NT2/D1 (cell line): ENCODE measurements at regions not wholly inside any gene's neighbourhood (a gene's known extent, or its start where the extent isn't known, plus 50 kb on each side); places are given as distances from the start of the nearest gene placed in this dataset.

Experiments used
- DNase-seq: peaks from one replicate; pipeline ENCODE4 v3.0.0-alpha.2; 2011; ENCODE audit warnings: low read depth, low spot score
- H3K27me3 ChIP-seq: 2 replicates; pipeline ENCODE4 v1.6.0; 2011; ENCODE audit warnings: mild to moderate bottlenecking; ENCODE audit not compliant: insufficient read length, insufficient read depth
- H3K36me3 ChIP-seq: 2 replicates; pipeline ENCODE4 v1.6.1; 2011; ENCODE audit warnings: mild to moderate bottlenecking, low read length, mixed read lengths; ENCODE audit not compliant: insufficient read depth, insufficient read length
- H3K4me1 ChIP-seq: 2 replicates; pipeline ENCODE4 v1.5.1; 2011; ENCODE audit not compliant: insufficient read depth, insufficient read length
- H3K4me3 ChIP-seq: 2 replicates; pipeline ENCODE4 v1.5.1; 2011; ENCODE audit warnings: low read depth; ENCODE audit not compliant: insufficient read length
- H3K9ac ChIP-seq: 2 replicates; pipeline ENCODE4 v1.6.0; 2011; ENCODE audit warnings: low read depth; ENCODE audit not compliant: insufficient read length
- H3K9me3 ChIP-seq: 2 replicates; pipeline ENCODE4 v1.5.1; 2011; ENCODE audit warnings: mild to moderate bottlenecking, low read length; ENCODE audit not compliant: insufficient read depth
- SUZ12 ChIP-seq: IDR thresholded peaks from 2 replicates; pipeline ENCODE4 v1.6.1; 2011; ENCODE audit not compliant: insufficient read length, insufficient read depth; ENCODE audit errors: extremely low read depth
- YY1 ChIP-seq: IDR thresholded peaks from 2 replicates; pipeline ENCODE4 v1.6.1; 2011; ENCODE audit not compliant: insufficient read length, insufficient read depth
- ZNF274 ChIP-seq: IDR thresholded peaks from 2 replicates; pipeline ENCODE4 v1.6.1; 2011; ENCODE audit warnings: mild to moderate bottlenecking, low read depth, low read length

DNA sequence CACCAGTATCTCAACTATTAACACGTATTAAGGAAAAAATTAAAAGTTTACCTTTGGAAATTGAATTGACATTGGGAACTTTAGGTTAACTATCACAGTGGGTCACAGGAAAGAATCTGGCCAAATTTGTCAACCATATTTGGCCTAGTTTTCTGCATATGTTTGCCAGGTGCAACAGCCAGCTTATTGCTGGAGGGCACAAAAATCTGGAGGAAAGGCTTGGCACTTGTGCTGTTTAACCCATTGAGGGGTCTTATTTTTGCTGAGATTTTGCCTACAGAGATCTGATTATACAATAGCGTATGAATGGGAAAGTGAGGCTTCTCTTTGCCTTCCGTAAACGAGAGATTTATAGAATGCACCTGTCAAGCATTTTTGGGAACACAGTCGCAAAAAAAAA lies 190.4 kb downstream of the PRL start:
- Histone ChIP-seq H3K9ac (no peak overlapping the region), H3K27me3 (no peaks in the 10 kb centered on the region), H3K9me3 (no peaks in the 10 kb centered on the region), H3K4me1 (no peaks in the 10 kb centered on the region), H3K36me3 (no peaks in the 10 kb centered on the region), H3K4me3 (no peak overlapping the region)
- DNase-seq: no peak
- TF ChIP-seq YY1 (no peak), SUZ12 (no peak), ZNF274 (no peak)

DNA sequence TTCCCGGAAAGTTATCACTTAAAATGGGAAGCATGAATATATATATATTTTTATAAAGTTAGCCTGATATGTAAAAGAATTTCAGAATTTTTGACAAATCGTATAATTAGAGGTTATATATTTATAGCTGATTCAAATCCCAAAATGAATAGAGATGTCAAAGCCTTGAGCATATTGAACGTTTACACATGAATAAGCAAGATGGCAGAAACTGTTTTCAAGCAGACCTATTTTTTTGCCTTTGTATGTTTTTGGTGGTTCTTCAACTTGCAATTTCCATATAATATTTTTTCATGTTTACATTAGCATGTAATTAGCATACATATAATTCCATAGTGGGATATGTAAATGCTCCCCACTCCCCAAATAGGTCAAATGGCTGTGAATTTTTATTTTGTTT lies 189.9 kb downstream of the PRL start:
- no peak for DNase-seq
- TF ChIP-seq SUZ12 (no peak), YY1 (no peak), ZNF274 (no peak)
- H3K9ac ChIP-seq: no peak overlapping the region

DNA sequence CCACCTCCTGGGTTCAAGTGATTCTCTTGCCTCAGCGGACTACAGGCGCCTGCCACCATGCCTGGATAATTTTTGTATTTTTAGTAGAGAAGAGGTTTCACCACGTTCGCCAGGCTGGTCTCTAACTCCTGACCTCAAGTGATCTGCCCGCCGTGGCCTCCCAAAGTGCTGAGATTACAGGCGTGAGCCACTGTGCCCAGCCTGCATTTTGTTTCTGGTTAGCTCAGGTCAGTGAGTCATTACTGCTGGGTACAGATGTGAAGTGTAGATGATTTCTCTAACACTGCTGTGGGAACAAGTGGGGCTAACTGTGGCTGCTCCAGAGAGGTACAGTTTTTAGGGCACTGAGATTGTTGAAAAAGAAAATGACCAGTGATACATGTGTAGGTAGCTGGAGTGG lies 188.6 kb downstream of the PRL start:
- Histone ChIP-seq H3K9ac (no peak overlapping the region), H3K27me3 (no peaks in the 10 kb centered on the region), H3K4me1 (no peaks in the 10 kb centered on the region), H3K36me3 (no peaks in the 10 kb centered on the region), H3K9me3 (no peaks in the 10 kb centered on the region), H3K4me3 (no peak overlapping the region)
- no peak for TF ChIP-seq SUZ12
- no peak for TF ChIP-seq YY1
- DNase-seq: no peak

More for the DNA sequence above, 189.9 kb downstream of the PRL start:
- Histone ChIP-seq H3K9me3 (no peaks in the 10 kb centered on the region), H3K4me1 (no peaks in the 10 kb centered on the region), H3K36me3 (no peaks in the 10 kb centered on the region), H3K27me3 (no peaks in the 10 kb centered on the region), H3K4me3 (no peak overlapping the region)

DNA sequence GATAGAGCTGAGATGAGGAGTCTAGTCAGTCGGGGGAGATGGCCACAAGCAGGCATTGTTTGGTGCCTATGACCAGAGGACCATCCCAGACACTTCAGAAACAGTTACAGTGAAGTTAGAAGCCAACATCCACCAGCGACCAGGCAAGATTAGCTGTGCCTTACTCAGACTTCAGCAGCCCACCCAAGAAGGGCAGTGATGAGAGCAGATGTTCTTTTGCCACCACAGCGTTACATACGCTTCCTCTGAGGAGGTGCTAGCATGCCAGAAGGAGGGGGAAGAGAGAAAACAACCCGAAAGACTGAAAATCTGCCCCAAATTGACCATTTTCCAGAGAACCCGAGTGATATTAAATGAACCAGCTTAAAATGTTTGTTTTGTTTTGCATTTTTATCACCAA lies 186.8 kb downstream of the PRL start:
- no peak for DNase-seq
- Histone ChIP-seq H3K27me3 (no peaks in the 10 kb centered on the region), H3K9ac (no peak overlapping the region), H3K36me3 (no peaks in the 10 kb centered on the region), H3K9me3 (no peaks in the 10 kb centered on the region), H3K4me1 (no peaks in the 10 kb centered on the region), H3K4me3 (no peak overlapping the region)
- TF ChIP-seq SUZ12 (no peak), YY1 (no peak), ZNF274 (no peak)

DNA sequence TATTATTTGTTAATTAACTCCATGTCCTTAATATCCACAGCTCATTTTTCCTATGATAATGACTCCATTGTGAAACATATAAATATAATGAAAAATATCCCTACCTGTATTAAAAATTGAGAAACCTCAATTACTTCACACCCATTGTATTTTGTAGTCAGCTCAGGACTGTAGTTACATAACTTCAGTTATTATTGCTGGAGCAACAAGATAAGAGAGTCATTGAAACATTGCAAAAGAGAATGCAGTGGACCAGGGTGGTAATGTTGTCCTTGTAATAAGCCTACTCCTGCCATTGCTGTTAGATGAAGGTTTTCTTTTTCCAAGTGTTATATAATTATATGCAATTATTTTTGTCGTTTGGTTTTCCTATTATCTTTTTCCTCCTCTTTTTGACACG lies 184.4 kb downstream of the PRL start:
- Histone ChIP-seq H3K4me3 (no peak overlapping the region), H3K4me1 (no peaks in the 10 kb centered on the region), H3K9me3 (no peaks in the 10 kb centered on the region), H3K27me3 (no peaks in the 10 kb centered on the region), H3K36me3 (no peaks in the 10 kb centered on the region), H3K9ac (no peak overlapping the region)
- TF ChIP-seq YY1 (no peak), SUZ12 (no peak), ZNF274 (no peak)
- no peak for DNase-seq

DNA sequence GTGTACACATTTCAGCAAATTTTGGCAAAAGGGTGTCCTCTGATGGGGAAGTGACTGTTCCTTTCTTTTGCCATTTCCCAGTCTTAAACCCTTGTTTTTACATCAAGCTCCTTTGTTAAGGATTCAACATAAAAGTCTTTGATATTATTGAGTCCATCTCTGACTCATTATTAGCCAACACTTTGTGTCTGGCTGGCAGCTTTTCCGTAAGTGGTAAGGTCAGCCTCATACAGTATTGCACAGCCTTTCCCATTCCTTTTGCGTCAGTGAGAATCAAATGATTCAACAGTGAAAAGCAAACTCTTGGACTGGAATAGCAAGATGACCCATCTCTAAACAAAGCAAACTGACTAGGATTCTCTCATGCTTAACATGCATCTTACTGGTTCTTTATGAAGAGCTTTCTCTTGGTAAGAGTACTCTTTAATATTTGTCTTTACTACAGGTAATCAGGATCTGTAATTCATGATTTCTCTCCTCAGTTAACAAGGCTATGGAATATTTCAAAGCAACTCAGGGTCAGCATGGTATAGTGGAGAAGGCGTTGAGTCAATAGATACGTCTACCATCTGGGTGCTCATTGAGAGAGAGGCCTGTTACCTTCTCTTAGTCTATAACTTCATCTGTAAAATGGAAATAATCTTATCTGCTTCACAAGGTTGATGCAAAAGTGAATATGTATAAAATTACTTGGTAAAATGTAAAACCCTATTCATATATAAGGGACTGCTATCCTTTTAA lies 183.6 kb downstream of the PRL start:
- Histone ChIP-seq H3K9me3 (no peaks in the 10 kb centered on the region), H3K4me3 (no peak overlapping the region), H3K4me1 (no peaks in the 10 kb centered on the region), H3K9ac (no peak overlapping the region), H3K36me3 (no peaks in the 10 kb centered on the region), H3K27me3 (no peaks in the 10 kb centered on the region)
- TF ChIP-seq ZNF274 (no peak), YY1 (no peak), SUZ12 (no peak)
- no peak for DNase-seq

DNA sequence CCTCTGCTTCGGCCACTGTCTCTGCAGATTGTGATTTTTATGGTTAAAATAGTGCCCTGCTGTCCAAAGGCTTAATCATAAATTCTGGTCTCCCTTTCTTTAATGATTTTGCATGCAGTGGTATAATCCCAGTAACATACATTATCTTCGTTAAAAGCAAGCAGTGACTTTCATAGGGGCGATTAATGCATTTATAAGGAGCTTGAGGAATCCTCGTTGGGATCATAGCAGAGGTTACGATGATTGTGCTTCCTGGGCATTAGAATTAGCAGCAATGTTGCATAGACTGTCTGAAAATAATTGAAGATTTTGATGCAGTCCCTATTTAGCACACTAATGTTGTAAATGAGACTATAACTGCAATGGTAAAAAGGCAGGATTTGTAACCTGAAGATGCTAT lies 181.3 kb downstream of the PRL start:
- Histone ChIP-seq H3K27me3 (no peaks in the 10 kb centered on the region), H3K9ac (no peak overlapping the region), H3K9me3 (0 out of 2 replicates have a peak, but pooled peaks cover 3% of the 10 kb centered on the region), H3K4me1 (no peaks in the 10 kb centered on the region), H3K4me3 (no peak overlapping the region), H3K36me3 (no peaks in the 10 kb centered on the region)
- no peak for DNase-seq
- TF ChIP-seq ZNF274: no peak
- no peak for TF ChIP-seq SUZ12
- no peak for TF ChIP-seq YY1

DNA sequence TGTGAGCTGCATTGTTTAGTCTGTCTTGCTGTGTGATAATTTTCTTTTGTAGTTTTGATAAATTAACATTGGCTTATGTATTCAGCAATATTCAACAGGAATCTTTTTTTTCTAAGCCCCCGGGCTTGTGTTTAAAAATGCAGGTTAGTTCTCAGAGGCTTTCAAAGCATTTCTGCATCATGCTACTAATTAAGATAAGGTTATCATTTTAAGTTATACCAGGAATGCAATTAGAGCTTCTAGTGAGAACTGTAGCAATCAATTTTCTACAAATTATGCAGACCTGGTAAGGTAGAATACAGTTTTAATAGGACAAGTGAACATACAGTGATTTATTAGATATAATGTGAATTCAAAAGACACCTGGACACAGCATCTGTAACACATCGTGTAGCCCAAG lies 179.2 kb downstream of the PRL start:
- Histone ChIP-seq H3K9me3 (0 out of 2 replicates have a peak, but pooled peaks cover 3% of the 10 kb centered on the region), H3K4me1 (no peaks in the 10 kb centered on the region), H3K4me3 (no peak overlapping the region), H3K27me3 (no peaks in the 10 kb centered on the region), H3K9ac (no peak overlapping the region), H3K36me3 (no peaks in the 10 kb centered on the region)
- no peak for DNase-seq
- no peak for TF ChIP-seq ZNF274
- no peak for TF ChIP-seq SUZ12
- TF ChIP-seq YY1: no peak
